Choroid plexus epithelial cell (primary cell): ENCODE measurements at regions not wholly inside any gene's neighbourhood (a gene's known extent, or its start where the extent isn't known, plus 50 kb on each side); places are given as distances from the start of the nearest gene placed in this dataset.
"Not testable (repeated sequence)": the region's sequence is repeated elsewhere in the genome, so short reads cannot be mapped to it uniquely, and the experiment has no call there.

Source experiments
- DNase-seq: peaks from one replicate; pipeline ENCODE4 v3.0.0-alpha.2; 2010; ENCODE audit warnings: low read depth
- H3K4me3 ChIP-seq: 2 replicates; pipeline ENCODE4 v1.5.1; 2011; ENCODE audit warnings: low read depth, mild to moderate bottlenecking, control low read depth, low read length, moderate library complexity
- TF ChIP-seq, protein P1 (sequence below): conservative IDR thresholded peaks from 2 replicates; pipeline ENCODE4 v1.5.1; 2011; ENCODE audit warnings: low read depth, mild to moderate bottlenecking, control low read depth, inconsistent platforms, low read length, moderate library complexity

GRCh38 chr2:185676316-185676715 lies 62.3 kb upstream of the FSIP2 start:
- no peak for DNase-seq
- no peak overlapping the region for H3K4me3 ChIP-seq
- TF ChIP-seq, protein P1, sequence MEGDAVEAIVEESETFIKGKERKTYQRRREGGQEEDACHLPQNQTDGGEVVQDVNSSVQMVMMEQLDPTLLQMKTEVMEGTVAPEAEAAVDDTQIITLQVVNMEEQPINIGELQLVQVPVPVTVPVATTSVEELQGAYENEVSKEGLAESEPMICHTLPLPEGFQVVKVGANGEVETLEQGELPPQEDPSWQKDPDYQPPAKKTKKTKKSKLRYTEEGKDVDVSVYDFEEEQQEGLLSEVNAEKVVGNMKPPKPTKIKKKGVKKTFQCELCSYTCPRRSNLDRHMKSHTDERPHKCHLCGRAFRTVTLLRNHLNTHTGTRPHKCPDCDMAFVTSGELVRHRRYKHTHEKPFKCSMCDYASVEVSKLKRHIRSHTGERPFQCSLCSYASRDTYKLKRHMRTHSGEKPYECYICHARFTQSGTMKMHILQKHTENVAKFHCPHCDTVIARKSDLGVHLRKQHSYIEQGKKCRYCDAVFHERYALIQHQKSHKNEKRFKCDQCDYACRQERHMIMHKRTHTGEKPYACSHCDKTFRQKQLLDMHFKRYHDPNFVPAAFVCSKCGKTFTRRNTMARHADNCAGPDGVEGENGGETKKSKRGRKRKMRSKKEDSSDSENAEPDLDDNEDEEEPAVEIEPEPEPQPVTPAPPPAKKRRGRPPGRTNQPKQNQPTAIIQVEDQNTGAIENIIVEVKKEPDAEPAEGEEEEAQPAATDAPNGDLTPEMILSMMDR: no peak

GRCh38 chr2:185687001-185687400 lies 51.6 kb upstream of the FSIP2 start:
- not testable (repeated sequence) for H3K4me3 ChIP-seq, DNase-seq

- DNase-seq: no peak
- TF ChIP-seq, protein P1: no peak
Observed at GRCh38 chr2:185687967-185688366, 50.6 kb upstream of the FSIP2 start.

More at GRCh38 chr2:185687967-185688366, 50.6 kb upstream of the FSIP2 start:
- no peak overlapping the region for H3K4me3 ChIP-seq
